NCI-H748 (cell line): ENCODE measurements at regions not wholly inside any gene's neighbourhood (a gene's known extent, or its start where the extent isn't known, plus 50 kb on each side); places are given as distances from the start of the nearest gene placed in this dataset.

ENCODE experiments used
- DNase-seq: peaks from one replicate; lab custom pipeline; 2025; ENCODE audit not compliant: unreplicated experiment; lab: John Stamatoyannopoulos, UW

DNA sequence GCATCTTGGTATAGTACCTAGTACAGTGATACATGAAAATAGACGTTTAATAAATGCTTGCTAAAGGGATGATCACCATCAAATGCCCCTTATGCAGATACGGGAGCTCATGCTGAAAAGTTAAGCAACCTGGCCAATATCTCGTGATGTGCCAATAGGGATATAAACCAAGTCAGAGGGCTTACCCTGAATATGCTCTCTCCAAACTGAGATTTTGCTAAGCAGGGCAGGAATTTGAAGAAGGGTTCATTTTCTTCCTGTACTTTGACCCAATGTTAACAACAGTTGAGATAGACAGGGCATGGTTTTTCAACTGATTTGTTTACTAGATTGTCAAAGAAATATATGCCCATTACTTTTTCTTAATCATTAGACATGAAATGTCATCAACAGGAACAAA lies 219.3 kb upstream of the PREP start:
- no peak for DNase-seq

DNA sequence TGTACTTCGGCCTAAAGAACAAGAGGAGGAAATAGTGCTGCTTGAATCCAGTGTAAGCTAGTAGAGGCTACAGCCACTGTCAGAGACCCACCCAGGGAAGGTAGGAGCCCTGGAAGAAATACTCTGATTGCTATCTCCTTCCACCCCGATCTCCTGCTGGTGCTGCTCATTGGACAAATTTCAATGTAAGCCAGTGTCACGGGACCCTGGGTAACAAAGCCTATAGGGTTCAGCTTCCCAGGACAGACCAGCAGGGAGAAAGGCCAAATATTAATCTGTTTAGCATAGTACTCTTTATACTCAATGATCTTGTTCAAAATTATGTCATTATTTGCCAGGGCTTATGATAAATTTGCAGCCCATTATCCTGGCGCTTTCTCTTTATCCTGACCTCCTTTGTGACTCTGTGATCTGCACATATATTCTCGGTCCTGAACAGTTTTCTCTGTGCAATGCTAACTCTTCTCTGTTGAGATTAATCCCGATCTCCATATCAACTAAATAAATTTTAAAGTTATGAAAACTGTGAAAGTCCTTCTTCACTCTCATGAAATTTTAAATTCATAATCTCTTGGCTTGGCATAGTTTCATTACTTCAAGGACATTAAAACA lies 218.8 kb upstream of the PREP start:
- no peak for DNase-seq

DNA sequence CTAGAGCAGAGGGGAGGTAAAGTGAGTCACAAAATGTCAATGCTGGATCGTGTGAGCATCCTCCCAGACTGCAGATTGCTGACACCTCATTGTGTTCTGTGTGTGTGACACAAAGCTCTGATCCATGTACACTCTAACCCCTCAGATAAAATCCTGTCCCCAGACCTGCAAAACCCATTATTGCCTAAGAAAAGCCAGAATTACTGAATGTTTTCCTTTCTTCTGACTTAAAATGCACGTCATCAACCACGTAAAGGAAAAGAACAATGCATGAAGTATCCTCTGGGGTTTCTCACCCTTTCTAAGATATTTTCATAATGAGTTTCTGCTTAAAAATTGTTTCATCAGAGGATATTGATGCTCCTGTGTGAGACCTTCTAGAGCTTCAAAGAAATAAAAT lies 218.0 kb upstream of the PREP start:
- no peak for DNase-seq

DNA sequence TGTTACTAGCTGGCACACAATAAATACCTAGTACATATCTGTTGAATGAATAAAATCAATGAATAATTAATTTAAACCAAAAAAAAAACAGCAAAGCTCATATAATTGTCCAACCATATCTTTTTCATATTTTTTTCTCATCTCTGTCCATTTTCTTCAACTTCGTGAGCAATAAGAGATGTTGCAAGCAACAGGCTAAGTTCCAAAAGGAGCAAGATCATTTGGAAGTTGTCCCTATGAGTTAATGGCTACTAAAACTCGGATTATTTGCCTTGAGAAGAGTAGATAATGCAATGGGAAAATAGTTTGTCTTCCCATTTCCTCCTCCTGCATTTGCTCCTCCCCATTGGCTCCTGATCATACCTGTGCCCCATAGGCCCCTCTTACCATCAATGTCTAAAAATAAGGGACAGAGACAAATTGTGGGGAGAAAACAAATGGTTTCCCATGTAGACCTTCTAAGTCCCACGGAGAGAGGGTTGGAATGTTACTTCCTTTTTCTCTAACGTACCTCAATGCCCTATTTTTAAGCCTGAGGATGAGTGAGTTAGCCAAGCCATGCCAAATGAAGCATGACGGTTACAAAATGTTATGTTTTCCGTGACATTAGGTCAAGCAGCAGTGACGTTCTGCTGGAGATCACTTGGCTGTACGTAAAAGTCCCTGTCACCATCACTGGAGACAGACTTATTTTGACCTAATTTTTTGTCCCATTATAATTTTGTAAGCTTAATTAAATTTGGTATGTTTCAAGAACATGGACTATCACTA lies 217.3 kb upstream of the PREP start:
- DNase-seq = no peak

DNA sequence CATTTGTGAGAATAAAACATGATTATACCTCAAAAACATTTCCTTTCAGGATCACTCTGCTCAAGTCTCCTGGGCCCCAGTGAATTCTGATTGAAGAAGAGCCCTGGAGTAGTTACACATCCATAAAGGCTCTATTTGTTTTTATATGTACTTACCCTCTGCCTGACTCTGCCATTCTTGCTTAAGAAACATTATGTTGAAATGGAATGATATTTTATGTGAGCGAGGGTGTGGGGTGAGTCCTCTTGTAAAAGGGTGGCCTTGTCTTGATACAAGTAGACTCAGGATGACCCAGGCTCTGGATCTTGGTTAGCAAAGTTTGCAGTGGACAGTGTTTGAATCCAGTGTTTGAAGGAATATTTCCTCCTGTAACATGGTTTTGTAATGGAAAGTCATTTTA lies 215.4 kb upstream of the PREP start:
- DNase-seq = no peak

DNA sequence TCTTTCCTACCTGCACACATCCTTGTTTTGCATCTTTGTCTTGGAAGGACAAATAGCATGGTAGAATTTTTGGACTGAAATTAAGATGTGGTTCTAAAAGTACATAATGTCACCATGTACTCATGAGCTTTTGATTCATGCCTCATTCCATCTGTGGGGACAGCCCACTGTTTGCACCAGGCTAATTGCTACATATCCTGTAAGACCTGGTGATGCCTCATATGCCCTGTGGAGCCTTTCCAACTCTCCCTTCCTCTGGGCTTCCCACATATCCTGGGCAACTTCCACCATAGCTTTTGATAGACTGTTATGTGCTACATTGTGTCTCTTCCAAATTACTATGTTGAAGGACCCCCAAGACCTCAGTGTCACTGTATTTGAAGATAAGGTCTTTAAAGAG lies 213.6 kb upstream of the PREP start:
- no peak for DNase-seq

DNA sequence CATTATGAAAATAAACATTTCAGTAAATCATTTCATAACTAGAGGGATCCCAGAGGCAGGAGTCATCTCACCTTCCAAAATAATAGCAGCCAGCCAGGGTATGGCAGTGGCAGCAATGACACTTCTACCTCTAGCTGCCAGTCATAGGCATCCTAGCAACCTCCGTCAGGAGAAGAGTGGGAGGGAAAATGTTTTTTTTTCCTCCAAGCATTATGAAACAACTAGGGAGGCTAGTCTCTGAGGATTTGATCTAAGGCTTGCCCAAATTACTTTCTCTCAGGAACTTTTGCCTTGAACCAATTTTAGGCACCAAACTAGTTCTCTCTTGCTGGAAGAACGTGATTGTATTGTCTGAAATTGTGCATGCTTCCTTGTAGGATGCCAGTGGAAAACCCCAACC lies 208.7 kb upstream of the PREP start:
- DNase-seq = no peak

DNA sequence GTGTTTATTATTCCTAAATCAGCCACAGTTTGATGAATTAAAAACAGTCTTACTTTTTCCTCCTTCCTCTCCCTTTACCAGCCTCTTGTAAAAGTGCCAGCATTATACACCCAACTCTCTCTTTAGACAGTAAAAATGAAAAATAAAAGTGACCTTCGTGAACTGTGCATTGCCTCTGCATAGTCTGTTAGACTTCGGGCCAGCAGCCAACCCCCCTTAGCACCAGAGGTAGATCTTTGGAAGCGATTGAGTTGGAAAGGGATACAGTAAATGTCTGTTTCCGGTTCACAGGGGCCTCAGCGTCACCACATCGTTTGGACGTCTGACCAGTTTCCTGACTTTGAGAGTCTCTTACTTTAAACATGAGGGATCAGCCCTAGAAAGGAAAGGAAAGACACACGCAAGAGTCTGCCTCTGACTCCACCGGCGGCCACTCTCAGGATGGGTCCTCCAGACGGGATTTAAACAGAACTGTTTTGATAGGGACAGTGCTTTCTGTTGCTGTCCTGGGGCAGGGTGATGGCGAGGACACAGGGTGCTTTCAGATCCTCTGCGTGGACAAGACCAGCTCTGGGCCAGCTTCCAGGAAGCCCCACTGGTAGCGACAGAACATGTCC lies 206.6 kb upstream of the PREP start:
- DNase-seq = no peak

DNA sequence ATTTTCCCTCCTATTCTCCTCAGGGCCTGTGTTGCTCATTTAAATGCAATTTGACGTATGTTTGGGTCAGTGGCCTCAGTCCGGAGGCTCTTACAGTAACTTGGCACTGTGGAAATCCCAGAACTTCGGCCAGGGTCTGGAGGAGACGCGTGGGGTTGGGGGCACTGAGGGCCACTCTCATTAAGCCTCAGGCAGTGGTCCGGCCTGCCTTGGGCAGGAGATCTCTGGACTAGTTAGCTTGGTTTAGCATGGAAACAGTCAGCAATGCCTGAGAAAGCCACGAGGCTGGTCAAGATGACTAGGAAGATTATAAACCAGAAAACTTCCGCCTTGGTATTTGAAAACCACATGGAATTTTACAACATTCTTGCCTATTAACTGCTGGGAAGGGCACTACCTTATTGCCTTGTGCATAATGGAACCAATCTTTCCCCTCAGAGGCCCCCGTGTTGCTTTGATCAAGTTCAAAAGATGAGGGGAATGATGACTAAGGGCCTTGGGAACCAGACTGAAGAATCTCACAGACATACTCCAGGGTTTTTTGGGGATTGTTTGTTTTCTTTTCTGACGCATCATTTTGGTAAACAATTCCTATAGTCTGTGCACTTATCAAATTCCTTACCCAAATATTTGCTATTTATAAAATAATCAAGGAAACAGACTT lies 206.0 kb upstream of the PREP start:
- DNase-seq = no peak

DNA sequence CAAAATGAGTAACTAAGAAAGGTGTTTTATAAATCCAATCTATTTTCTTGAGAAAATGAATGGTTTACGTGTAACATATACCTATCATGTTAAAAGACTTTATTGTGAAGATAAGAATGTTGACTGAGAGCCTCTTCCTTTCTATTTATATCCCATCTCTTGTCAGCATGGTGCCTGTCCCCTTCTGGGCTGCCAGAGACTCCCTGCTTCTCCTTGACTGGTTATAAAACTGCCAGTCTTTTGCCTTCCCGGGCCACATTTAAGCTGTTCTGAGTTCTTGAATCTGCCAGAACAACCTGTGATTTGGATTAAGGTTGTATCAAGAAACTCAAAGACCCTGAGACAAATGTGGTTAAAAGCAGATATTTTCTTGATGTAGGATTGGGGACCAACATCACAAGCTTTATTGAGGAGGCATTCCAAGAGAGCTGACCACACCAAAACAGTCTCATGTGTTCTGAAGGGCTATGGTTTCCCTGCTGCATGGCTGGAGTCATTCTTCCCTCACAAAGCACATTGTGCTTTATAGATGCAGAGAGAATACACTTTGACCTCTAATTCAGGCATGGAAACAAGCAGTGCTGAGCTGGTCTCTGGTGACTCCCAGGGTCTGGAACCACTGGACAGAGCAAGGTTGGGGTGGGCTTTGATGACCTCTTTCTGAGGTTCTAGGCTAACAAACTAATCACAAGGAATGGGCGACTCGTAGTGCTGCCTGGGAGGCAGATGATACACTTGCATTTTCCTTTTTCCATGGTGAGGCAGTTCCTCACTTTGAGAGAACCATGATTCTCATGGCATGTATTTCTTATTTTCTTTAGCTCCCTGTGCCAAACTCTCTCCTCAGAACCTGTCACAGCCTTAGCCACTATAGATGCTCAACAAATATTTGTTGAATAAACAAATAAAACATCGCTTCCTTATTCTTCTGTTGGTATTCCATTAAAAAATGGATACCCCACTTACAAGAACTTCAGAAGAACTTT lies 205.0 kb upstream of the PREP start:
- DNase-seq = no peak

DNA sequence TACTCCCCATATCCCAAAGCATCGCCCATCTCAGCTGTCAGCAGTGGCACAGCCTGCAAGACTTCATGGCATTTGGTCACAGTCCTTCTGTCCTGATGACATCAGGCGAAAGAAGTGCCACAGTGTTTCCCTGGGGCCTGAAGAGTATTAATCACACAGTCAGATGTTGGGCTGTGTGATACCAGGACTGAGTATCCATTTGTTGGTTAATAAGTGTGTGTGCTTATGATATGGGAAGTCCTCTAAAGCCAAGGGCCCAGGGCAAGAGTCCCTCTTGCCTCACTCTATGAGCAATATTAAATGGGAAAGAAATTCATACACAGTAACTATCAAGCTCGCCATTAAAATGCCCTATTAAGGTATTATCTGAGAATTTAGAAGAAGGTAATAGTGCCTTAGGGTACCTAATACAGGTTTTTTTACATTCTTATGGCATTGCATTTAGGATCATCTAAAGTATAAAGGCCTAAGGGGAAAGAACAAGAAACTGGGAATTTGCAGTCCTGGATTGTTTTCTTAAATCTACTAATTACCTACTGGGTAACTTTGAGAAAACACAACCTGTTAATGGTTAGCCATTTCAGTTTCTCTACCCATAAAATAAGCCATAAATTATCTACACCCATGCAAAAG lies 204.1 kb upstream of the PREP start:
- no peak for DNase-seq

DNA sequence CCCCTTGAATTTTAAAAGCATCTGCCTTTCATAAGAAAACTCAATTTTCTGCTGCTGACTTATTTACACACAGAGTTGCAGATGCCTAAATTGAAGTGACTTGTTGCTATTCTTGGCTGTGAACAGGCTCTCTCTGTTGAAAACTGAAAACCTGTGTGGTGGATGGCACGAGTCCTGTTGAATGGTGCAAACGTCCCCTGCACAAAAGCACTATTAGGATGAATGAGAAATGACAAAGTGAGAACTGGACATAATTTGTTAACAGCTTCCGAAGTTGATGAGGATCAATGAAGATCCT lies 201.7 kb upstream of the PREP start:
- DNase-seq = no peak

DNA sequence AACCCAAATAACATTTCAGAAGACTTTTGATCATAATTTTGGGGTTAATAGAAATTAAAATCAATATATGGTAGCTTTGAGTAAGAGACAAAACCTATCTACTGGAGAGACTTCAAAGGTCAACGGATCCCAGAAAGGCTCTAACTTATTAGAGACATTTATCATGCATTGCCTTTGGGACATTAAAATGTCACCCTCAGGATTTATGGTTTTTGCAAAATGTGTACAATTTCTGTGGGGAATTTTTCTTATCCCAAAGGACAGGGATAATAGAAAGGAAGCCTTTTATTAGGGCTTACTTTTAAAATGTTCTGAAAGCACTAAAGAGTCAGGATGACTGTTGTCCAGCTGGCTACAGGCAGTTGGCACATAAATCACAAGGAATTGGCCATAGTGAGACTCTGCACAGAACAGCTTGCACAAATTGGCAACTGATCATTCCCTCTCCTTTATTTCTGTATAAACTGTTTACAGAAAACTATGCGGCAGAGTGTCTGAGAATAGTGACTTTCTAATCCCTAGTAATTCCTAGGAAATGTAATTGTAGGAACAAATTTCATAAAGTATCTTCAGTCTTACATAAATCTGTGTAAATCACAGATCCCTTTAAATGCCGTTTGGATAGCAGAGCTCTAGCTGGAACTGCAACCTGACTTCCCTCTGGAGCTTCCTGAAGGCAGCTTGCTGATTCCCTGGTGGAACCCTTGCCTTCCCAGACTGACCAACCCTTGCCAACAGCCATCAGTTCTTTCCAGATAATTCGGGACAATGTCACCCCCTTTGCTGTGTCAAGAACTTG lies 201.1 kb upstream of the PREP start:
- no peak for DNase-seq

DNA sequence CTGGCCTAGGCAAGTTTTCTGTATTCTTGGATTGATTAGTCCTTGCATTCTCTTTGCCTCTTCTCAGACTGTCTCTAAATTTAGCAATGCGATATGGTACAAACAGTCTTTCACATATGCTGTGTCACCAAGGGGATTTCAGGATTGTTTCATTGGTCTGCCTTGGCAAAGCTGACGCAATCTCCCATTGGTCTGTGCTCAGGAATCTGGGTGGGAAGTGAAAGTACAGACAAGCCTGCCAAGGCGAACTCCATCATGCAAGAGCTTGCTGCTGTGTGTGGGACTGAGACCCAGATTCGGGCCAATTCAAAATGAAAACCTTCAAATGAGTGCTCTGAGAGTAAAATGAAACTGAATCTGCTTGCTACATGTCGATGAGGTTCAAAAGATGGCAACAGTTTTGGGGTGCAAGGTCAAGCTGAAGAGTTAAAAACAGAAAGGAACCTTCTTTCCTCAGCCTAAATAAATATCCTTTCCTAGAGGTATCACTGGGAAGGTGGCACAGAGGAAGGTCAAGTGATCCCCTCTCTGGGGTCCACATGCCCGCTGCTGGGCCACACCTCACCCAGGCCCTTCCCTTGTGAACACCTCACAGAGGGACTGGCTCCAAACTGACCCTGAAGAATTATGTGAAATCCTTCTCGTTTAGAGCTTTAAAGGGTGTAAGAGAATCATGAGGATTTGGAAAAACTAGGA lies 198.8 kb upstream of the PREP start:
- no peak for DNase-seq

DNA sequence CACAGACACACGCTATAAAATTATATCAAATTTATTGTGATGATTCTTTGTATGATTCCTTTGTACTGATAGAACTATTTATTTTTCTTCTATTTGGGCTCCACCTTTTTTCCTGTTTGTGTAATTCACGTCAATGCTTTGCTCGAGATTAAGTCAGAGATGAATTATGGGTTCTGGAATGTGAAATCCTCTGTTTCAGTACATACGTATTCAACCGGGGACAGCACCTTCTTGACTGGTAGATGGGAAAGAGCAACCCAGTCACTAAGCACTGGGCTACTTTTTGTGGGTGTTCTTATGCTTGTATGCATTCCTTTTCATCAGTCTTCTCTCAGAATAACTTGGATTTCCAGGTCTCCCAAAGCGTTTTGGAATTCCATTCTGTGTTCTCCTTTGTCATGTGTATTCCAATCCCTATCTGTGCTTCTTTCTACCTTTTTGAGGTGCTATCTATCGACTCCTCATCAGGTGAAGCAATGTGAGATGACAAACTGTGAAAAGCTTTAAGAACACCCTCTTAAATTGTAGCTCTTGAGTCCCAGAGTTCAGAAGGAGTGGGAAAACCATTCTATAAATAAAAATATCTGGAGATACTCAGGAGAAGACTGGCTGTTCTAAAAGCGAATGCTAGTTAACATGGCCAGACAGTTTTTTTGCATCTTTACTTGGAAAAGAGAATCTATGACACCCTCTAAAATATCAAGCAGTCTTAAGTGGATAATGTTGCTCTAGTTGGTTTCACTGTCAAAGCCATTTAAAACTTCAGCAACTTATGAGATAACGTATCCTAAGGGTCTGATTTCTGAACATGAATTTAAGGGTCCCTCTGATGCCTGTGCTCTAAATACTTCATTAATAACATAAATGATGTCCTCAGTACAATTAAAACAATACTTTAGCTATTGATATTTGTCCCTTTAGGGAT lies 197.7 kb upstream of the PREP start:
- DNase-seq = no peak

DNA sequence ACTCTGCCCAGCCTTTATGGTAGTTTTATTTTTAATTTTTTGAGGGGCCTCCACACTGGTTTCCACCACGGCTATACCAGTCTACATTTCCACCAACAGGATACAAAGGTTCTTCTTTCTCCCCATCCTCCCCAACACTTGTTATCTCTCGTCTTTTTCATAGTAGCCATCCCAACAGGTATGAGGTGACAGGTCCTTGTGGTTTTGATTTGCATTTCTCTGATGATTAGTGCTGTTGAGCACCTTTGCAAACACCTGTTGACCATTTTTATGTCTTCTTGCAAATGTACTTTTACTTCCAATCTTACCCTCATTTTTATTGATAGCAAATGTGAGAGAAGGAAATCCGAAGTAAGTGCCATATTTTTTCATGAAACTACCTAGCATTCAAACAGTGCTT lies 195.4 kb upstream of the PREP start:
- DNase-seq = no peak

DNA sequence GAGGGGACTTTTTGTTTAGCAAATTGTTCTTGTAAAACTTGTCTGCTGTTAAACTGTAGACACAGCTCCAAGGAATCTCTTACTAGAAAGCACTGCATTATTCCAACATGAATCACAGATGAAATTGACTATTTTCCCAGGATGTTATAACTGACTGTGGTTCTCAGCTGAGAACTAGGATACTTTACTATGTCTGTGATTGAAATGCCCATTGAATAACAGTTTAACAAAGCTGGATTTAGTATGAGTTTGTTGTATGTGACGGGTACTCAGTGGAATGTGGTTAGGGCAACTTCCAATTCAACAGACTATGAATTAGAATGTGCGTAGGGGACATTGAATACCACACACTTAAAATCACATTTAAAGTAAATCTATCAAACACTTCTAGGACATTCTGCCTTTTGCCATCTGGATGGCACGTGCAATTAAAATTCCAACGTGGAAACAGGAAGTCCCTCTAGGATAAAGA lies 193.4 kb upstream of the PREP start:
- no peak for DNase-seq

DNA sequence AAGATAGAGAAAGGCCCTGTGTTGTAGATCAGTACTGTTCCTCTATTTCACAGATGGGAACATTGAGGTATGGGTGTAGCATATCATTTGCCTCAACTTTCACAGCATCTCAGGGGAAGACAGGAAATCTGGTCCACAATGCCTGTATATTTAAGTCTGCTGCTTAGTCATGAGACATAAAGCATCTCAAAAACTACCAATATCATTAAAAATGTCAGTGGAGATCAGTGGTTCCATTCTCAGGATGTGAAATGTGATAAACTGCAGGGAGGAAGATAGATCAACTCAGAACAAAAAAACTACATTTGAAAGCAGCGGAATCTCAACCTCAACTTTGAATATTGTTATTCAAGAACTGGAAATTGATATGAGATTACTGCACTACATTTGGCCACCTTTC lies 192.9 kb upstream of the PREP start:
- DNase-seq = no peak
